NCI-H524 (cell line): ENCODE measurements at regions not wholly inside any gene's neighbourhood (a gene's known extent, or its start where the extent isn't known, plus 50 kb on each side); places are given as distances from the start of the nearest gene placed in this dataset.
"Not testable (repeated sequence)": the region's sequence is repeated elsewhere in the genome, so short reads cannot be mapped to it uniquely, and the experiment has no call there.

Source experiments
- DNase-seq, 2 experiments: peaks; one replicate each; lab custom pipeline; 2025; lab: John Stamatoyannopoulos, UW

- DNase-seq = no peak
These were observed 82.0 kb upstream of the HAPLN1 start for GRCh38 chr5:83802686-83803085.

- DNase-seq = no peak
These were observed 79.5 kb upstream of the HAPLN1 start for GRCh38 chr5:83800201-83800600.

GRCh38 chr5:83799020-83799419, 78.4 kb upstream of the HAPLN1 start:
- not testable (repeated sequence) for DNase-seq

- no peak for DNase-seq
These were observed 68.7 kb upstream of the HAPLN1 start for GRCh38 chr5:83789371-83789770.

- DNase-seq = no peak
These were observed 67.0 kb upstream of the HAPLN1 start for GRCh38 chr5:83787631-83788030.

GRCh38 chr5:83785176-83785668, 64.6 kb upstream of the HAPLN1 start:
- no peak for DNase-seq

- DNase-seq = no peak
These were observed 60.2 kb upstream of the HAPLN1 start for GRCh38 chr5:83780699-83781350.

GRCh38 chr5:83777856-83778255, 57.2 kb upstream of the HAPLN1 start:
- no peak for DNase-seq

GRCh38 chr5:83776437-83777031, 55.9 kb upstream of the HAPLN1 start:
- no peak for DNase-seq
